KBM-7 (cell line): ENCODE measurements at regions not wholly inside any gene's neighbourhood (a gene's known extent, or its start where the extent isn't known, plus 50 kb on each side); places are given as distances from the start of the nearest gene placed in this dataset.

Experiments used
- DNase-seq: peaks from one replicate; pipeline ENCODE4 v3.0.0-alpha.2; 2015
- in situ Hi-C: fragments of 300-500 bp; cut with MboI; formaldehyde crosslinking; loops from 2 replicates; pipeline ENCODE4 v1.14.3; 2020; ENCODE audit warnings: low sequenced_read_pairs, low pct_unique_long_range_greater_than_20kb, mixed read lengths

DNA sequence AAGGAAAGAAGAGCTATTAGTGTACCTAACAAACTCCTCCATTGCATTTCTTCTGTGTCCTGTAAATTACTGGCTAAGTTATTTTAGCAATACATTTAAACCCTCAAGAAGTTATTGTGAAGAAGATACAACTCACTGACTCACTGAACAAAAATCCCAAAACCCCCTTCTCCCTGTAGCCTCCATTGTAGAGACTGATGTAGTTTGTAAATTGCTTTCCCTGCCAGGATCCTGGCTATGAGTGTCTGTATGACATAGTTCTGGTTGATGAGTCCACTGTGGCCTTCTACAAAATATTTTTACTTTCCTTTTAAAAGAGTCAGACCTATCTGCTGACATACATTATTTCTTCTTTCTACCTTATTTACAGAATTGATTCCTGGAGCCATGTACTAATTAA is 155.6 kb downstream of the SLC6A15 start:
- in situ Hi-C loops: no loop called here
- DNase-seq: no peak

DNA sequence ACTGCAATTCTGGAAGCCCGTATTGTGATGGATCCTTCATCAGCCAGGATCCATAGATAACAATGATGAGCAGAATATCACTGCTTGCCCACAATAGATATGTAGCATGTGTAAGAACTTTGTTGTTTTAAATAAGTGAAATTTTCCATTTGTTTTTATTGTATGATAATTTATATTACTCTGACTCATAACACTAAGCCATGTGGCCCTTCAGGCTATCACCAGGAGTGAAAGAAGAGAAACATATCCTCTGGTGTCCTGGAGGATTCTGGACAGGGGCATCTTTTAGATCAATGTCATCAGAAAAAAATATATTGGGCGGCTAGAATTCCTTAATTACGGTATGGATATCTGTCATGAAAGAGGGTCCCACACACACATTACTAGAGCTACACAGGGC is 167.5 kb downstream of the SLC6A15 start:
- in situ Hi-C loops: no loop called here
- DNase-seq: no peak

DNA sequence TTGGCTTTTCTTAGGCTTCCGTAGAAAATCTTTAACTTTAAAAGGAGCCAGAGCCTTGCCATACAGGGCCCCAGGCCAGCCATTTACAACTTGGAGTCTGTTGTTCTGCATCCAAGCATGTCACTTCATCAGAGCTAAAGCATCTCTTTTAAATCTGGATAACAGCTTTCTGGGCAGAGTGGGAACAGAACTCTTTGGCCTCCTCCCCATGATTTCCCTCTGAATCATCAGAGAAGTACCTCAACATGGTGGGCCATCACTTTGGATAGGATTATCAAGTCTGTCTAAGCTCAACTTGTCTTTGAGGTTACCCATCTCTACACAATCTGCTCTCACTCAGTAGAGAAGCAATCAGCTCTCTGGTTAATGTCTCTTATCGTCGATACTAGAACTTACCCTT is 170.9 kb downstream of the SLC6A15 start:
- in situ Hi-C loops: no loop called here

DNA sequence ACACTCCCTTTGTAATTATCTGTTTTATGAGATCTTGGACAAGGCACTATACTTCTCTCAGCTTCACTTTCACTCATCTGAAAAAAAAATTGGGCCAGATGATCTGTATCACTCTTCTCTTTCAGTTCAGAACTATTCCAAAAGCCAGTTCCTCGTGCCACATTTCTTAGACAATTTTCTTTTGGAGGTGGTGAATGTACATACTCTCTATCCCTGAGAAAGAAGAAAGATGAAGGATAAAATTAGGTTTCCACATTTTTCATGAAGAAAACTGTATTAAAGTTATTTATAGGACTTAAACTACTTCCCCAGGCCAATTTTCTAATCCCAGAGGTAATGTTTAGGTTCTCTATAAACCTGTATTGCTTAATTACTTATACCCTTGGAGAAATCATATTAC is 171.6 kb downstream of the SLC6A15 start:
- DNase-seq: no peak
- in situ Hi-C loops: no loop called here

More for the DNA sequence above, 170.9 kb downstream of the SLC6A15 start:
- DNase-seq: no peak

DNA sequence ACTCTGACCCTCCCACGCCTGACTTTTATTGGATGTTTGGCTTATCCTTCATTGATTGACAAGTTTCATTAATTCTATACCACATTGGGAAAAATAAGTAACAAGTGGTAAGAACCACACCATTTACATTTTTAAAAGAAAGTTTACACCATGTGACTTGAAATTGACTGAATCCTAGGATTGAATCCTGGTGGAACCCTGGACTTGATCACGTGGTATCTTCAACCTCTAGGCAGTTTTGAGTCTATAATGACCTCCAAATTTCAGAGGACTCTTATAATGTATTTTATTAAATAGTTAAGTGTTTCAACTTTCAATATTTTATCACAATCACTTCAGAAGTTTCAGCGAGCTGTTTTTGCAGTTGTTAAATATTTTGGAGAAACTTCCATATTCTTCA is 172.0 kb downstream of the SLC6A15 start:
- in situ Hi-C loops: no loop called here

DNA sequence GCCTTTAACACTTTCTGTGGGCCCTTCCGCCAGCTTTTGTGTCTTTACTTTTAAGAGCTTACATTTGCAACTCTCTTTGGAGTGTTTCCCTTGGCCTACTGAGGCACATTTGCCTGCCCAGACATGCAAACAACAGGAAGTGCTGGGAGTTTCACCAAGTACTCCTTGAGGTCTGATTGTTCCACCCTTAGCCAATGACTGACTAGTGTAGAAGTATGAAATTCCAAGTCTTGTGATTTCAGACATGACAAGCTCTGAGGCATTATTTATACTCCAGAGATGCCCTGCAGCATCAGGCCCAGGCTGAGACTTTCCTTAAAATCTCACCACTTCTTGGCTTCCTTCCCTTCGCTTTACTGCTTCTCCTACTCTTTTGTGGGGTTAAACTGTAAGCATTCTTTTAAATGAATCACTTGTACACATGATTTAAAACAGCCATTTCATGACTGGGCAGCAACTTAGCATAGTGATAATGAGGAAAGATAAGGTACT is 174.1 kb downstream of the SLC6A15 start:
- in situ Hi-C loops: no loop called here
- DNase-seq: no peak

More for the DNA sequence above, 172.0 kb downstream of the SLC6A15 start:
- no peak for DNase-seq

DNA sequence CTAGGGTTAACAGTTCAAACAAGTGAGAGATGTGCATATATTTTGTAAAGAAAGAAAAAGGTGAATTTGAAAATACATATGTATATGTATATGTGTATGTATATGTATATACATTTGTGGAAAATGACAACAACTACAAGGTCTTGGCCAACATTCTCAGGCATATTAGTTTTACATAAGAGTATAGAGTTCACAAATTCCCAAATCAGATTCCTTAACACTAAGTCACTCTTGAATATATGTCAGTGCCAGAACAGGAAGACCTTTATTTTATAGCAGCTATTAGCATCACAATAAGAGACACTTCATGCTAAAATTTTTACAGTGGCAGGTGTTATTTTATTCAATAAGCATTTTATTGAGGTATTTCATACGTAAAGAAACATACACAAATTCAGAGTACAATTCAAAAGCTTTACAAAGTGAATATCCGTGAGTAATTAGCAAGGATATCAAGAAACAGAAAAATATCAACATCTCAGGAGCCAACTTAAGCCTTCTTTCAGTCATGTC is 179.7 kb downstream of the SLC6A15 start:
- DNase-seq: no peak
- in situ Hi-C loops: no loop called here

DNA sequence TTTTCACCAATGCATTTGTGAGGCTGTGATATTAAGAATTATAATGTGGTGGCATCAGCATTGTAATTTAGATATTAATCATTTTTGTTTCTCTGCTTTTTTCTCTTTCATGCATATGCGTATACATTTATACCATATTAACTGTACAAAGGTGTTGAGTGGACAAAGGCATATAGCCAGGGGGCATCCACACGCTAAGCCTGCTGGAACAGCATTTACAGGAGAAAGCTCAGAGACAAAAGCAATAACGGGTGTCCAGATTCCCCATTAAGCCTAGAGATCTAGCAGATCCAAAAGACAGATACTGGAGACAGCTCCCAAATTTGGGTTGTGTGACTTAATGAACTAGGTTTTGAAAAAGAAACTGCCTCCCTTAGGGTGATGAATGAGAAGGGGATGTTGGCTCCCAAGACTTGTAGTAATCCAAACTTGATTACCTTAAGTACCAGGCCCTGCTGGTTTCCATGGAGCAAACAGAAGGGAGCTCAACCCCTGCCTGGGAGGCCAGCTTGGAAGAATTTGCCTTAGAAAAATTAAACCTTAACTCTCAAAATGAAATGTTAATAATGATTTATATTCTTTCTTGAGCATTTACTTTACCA is 181.9 kb downstream of the SLC6A15 start:
- in situ Hi-C loops: no loop called here

DNA sequence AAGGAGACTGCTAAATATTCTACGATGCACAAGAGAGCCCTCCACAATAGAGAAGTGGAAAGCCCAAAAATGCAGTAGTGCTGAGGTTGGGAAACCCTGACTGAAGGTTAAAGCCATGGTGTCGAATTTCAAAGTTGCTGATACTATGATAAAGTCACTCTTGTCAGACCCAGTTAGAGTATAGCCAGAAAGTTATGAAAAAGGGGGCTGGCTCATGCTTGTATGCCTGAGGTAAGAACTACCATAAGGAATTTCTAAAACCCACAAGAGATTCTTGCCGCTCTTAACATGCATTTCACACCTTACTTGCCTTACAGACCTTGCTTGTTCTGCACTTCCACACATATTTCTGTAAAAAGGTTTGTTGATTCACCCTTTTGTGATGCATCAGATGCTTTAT is 184.6 kb downstream of the SLC6A15 start:
- in situ Hi-C loops: no loop called here
- no peak for DNase-seq

More for the DNA sequence above, 181.9 kb downstream of the SLC6A15 start:
- no peak for DNase-seq

DNA sequence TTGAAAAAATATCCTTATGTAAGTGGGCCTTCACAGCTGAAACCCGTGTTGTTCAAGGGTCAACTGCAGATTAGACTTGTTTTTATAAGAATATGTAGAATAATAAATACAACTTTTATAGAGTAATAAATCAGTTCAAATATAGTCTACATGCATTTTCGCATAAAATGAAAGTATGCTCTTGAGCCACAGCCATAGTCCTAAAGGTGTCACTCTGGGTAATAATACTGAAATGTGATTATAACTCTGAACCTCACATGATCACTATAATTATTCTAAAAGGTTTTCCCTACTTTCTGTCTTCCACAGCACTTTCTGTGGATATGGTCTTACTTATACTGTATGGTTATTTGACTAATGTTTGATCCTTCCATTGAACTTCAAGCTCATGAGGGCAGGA is 185.8 kb downstream of the SLC6A15 start:
- in situ Hi-C loops: no loop called here

DNA sequence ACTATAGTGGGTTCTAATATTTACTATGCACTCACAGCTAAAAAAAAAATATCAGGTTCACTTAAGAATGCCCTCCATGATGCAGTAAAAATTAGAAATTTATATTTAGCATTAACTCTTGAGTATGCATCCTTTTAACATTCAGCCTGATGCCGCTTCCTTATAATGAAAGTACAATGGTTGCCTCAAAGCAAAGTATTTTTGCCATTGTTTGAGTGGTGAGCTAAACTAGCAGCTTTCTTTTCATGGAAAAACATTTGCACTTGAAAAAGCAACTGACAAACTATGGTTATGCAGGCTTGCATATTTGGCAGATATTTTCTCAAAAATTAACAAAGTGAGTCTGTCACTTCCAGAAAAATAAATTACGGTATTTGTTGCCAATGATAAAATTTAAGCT is 188.6 kb downstream of the SLC6A15 start:
- in situ Hi-C loops: no loop called here

More for the DNA sequence above, 185.8 kb downstream of the SLC6A15 start:
- no peak for DNase-seq

DNA sequence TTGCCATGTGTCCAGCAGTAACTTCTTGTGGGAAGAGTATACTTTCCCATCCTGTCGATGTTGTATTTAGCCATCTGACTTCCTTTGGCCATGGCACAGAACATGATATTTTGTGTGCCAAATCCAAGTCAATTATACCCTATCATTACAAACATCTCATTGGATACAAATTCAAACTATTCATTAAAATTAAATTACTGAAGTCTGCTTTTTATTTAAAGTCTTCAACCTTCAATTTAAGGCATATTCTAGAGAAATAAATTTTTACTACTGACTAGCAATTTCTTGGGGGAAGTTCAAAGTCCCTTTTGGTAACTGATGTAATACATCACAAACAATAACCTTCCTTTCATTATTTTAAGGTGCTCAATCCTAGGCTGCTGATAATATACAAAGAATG is 192.6 kb downstream of the SLC6A15 start:
- DNase-seq: no peak
- in situ Hi-C loops: no loop called here

More for the DNA sequence above, 188.6 kb downstream of the SLC6A15 start:
- DNase-seq: no peak

DNA sequence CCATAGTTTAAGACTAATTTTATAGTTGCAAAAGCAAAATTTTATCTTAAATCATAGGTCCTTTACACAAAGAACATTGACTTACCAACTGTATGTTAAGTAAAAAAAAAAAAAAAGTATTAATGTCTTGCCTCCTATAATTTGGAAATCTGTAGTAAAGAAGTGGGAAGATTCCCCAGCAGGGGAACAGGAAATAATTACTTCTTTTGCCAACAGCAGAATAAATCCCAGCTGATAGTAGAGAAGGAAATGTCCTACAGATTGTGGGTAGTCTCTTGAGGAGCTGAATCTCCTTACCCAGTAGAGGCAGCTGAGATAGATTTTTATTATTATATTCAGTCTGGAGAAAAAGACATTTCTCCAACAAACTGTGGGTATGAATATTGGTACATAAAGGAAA is 193.7 kb downstream of the SLC6A15 start:
- DNase-seq: no peak
- in situ Hi-C loops: no loop called here

DNA sequence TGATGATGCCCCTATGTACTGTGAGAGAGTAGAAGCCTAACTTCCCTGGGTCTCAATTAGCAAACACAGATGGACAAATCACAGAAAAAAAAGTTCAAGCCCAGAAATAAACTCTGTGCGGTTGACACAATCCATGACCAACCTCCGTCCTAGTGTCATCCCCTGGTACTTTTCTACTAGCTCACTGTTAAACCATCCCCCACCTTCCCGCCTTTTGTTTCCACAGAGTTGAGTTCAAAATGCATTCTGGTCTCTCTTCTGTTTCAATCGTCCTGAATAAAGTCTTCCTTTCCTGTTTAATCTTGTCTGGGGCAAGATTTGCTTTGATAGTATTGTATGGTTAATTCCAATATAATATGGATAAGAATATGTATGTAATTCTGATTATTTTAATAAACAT is 199.9 kb downstream of the SLC6A15 start:
- DNase-seq: no peak
- in situ Hi-C loops: no loop called here

DNA sequence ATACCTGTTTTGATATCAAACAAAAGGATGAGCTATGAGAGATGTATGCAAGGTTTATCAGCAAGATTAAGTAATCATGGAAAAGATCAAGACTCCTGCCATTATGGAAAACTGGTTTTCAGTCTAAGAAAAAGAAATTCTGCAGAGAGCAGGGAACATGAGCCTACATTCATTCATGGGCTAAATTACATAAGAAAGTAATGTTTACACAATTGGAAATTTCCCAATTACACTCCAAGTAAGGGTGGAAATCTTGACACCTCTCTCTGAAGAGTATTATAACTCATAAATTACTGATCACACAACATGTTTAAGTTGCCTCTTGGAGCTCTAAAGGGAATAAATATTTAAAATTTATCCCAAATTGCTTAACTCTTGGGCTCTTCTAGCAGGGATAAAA is 206.2 kb downstream of the SLC6A15 start:
- in situ Hi-C loops: no loop called here
- DNase-seq: no peak

DNA sequence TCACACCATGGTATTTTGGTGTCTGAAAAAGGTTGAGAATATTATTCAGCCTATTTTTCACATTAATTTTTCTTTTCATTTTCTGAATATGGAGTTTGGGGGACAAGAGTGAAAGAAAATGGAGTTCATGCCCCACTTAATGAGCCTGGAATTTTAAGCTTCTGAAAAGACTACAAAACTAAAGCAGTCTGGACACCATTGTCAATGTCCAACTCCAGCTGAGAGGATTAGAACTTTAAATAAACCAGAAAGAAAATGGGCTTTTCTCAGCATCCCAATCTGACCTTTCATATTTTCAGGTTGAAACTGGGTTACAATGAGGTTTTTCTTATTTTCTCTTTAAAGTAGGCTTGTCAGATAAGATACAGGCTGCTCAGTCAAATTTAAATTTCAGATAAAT is 207.7 kb downstream of the SLC6A15 start:
- in situ Hi-C loops: no loop called here
- no peak for DNase-seq

DNA sequence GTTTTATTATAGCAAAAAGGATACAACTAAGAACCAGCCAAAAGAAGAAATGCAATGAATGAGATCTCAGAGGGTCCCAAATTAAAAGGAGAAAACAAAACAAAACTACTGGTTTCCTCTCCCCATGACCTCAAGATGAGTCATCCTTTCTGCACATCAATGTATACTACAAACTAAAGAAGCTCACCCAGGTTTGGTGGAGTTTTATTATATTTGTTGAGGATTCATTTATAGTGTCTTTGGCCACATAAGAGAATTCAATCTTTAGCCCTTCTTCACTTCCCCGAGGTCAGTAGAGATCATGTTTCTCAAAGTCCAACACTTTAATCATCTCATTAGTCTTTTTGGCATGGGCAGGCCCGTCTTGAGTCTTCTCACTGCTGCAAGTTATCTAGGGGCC is 210.6 kb downstream of the SLC6A15 start:
- no peak for DNase-seq

DNA sequence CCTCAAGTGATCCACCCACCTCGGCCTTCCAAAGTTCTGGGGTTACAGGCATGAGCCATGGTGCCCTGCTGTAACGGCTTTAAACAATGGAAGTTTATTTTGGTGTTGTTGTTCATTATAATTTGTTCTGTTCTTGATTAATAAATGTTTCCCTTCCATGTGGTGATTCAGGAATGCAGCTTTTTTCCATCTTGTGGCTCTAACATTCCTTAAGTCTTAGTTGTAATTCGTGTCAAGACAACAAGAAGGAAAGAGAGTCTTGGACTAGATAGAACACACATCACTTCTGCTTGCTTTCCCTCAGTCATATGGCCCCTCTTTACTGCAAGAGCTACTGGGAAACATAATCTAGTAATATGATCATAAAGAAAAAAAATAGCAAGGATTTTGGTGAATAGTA is 211.6 kb downstream of the SLC6A15 start:
- in situ Hi-C loops: no loop called here
- no peak for DNase-seq

More for the DNA sequence above, 210.6 kb downstream of the SLC6A15 start:
- in situ Hi-C loops: no loop called here

DNA sequence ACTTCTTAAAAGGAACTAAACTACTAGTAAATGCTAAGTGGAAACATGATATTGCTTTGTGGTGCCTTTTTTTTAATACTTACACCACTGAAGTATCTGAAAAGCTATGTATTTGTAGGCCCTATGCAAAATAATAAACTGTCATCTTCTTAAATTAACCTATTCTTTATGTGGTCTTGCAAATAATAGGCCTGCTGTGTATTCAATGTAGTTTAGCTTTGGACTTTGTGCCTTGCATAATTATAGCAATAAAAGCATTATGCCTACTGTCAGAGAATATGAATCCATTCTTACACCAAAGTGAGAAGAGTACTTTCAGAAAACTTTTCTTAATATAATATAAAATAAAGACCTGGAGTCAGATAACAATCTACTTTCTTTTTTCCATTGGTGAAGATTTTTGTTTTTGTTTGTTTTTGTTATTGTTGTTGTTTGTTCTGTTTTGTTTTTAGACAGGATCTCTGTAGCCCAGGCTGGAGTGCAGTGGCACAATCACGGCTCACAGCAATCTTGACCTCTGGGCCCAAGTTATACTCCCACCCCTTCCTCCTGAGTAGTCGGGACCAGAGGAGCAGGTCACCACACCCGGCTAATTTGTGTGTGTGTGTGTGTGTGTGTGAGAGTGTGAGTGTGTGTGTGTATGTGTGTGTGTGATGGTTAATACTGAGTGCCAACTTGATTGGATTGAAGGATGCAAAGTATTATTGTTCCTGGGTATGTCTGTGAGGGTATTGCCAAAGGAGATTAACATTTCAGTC is 213.8 kb downstream of the SLC6A15 start:
- DNase-seq: no peak
- in situ Hi-C loops: no loop called here

DNA sequence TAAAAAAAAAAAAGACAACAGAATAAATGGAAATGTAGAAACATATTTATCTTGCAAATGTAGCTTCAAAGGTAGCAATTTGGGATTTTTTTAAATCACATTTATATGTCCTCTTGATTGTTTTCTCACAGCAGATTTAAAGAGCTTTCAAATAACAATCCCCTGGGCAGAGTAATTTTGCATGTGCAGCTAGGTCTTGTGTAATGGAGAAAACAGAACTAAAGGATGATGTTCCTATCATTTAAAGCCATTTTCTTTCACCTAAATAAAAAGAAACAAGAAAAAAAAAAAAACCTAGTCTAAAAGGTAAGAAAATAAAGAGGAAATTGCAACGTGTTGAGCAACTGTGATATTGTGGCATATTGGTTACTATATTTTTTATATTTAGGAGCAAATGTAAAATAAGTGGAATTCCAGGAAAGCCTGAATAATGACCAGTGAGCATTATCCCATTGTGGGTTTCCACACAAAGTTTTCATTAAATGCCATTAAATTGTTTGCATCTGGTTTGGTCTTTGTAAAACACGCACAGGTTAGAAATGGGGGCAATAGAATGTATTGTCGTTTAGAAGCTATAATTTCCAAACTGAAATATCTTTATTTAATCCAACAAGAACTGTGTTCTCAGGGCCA is 215.6 kb downstream of the SLC6A15 start:
- DNase-seq: no peak
- in situ Hi-C loops: no loop called here
